GM23338 (cell line): ENCODE measurements at regions not wholly inside any gene's neighbourhood (a gene's known extent, or its start where the extent isn't known, plus 50 kb on each side); places are given as distances from the start of the nearest gene placed in this dataset.

Source experiments
- ATAC-seq: fragments of 200-7000 bp; cut with Tn5 transposase; 3 replicates; pipeline ENCODE4 v1.9.1; 2020
- DNase-seq: peaks from one replicate; pipeline ENCODE4 v3.0.0-alpha.2; 2015; ENCODE audit warnings: low spot score
- H2AFZ ChIP-seq: fragments of 200-600 bp; sonication (generic); 2 replicates; pipeline ENCODE4 v1.8.0; 2016; ENCODE audit warnings: antibody characterized with exemption, mild to moderate bottlenecking, moderate library complexity
- H3F3A ChIP-seq: fragments of 200-600 bp; sonication (generic); replicated peaks from 2 replicates; pipeline ENCODE4 v1.8.0; 2017; ENCODE audit warnings: antibody characterized with exemption, mixed run types, low read depth
- H3K27ac ChIP-seq: fragments of 200-600 bp; sonication (generic); 2 replicates; pipeline ENCODE4 v1.6.1; 2016; ENCODE audit warnings: low read depth
- H3K27me3 ChIP-seq: fragments of 200-600 bp; sonication (generic); 2 replicates; pipeline ENCODE4 v1.8.0; 2016; ENCODE audit warnings: mild to moderate bottlenecking, mixed run types, moderate library complexity; ENCODE audit not compliant: insufficient read depth
- H3K36me3 ChIP-seq: fragments of 200-600 bp; sonication (generic); 2 replicates; pipeline ENCODE4 v1.8.0; 2016; ENCODE audit warnings: mild to moderate bottlenecking; ENCODE audit not compliant: insufficient read depth
- H3K4me1 ChIP-seq: fragments of 200-600 bp; sonication (generic); 2 replicates; pipeline ENCODE4 v1.8.0; 2016; ENCODE audit warnings: mild to moderate bottlenecking, moderate library complexity; ENCODE audit not compliant: insufficient read depth
- H3K4me2 ChIP-seq: fragments of 200-600 bp; sonication (generic); 2 replicates; pipeline ENCODE4 v1.7.1; 2017; ENCODE audit warnings: mixed run types
- H3K4me3 ChIP-seq: fragments of 200-600 bp; sonication (generic); 2 replicates; pipeline ENCODE4 v1.6.1; 2016; ENCODE audit warnings: mixed run types
- H3K79me2 ChIP-seq: fragments of 200-600 bp; sonication (generic); replicated peaks from 2 replicates; pipeline ENCODE4 v1.8.0; 2017; ENCODE audit warnings: mild to moderate bottlenecking; ENCODE audit not compliant: insufficient read depth
- H3K9me2 ChIP-seq: fragments of 200-600 bp; sonication (generic); 2 replicates; pipeline ENCODE4 v1.8.0; 2017; ENCODE audit not compliant: insufficient read depth
- H4K20me1 ChIP-seq: fragments of 200-600 bp; sonication (generic); replicated peaks from 2 replicates; pipeline ENCODE4 v1.8.0; 2017; ENCODE audit warnings: mild to moderate bottlenecking; ENCODE audit not compliant: insufficient read depth
- H3K27ac Mint-ChIP-seq: 2 replicates; pipeline ENCODE4 v1.8.0; 2020; ENCODE audit warnings: inconsistent platforms, mild to moderate bottlenecking, moderate library complexity, mixed read lengths
- H3K27me3 Mint-ChIP-seq: 3 replicates; pipeline ENCODE4 v1.8.0; 2022; ENCODE audit warnings: low read depth, mild to moderate bottlenecking, moderate library complexity, mixed read lengths, inconsistent platforms; ENCODE audit not compliant: insufficient read depth, poor library complexity
- H3K36me3 Mint-ChIP-seq: 3 replicates; pipeline ENCODE4 v1.8.0; 2021; ENCODE audit warnings: low read depth, mild to moderate bottlenecking, inconsistent platforms, moderate library complexity, mixed read lengths
- H3K4me1 Mint-ChIP-seq: 3 replicates; pipeline ENCODE4 v1.8.0; 2020; ENCODE audit warnings: mild to moderate bottlenecking, inconsistent platforms, mixed read lengths
- H3K4me3 Mint-ChIP-seq: 3 replicates; pipeline ENCODE4 v1.8.0; 2021; ENCODE audit warnings: moderate library complexity, mild to moderate bottlenecking, inconsistent platforms, mixed read lengths
- H3K9me3 Mint-ChIP-seq: 3 replicates; pipeline ENCODE4 v1.8.0; 2020; ENCODE audit warnings: moderate library complexity, mild to moderate bottlenecking, inconsistent platforms, mixed read lengths
- EZH2 ChIP-seq: fragments of 200-600 bp; sonication (generic); IDR thresholded peaks from one replicate; pipeline ENCODE4 v1.8.0; 2017; ENCODE audit warnings: antibody characterized with exemption, mild to moderate bottlenecking, low read depth; ENCODE audit not compliant: unreplicated experiment
- EZH2phosphoT487 ChIP-seq: fragments of 200-600 bp; sonication (generic); IDR thresholded peaks from one replicate; pipeline ENCODE4 v1.8.1; 2018; ENCODE audit warnings: antibody characterized with exemption; ENCODE audit not compliant: unreplicated experiment
- JUNB ChIP-seq: IDR thresholded peaks from one replicate; pipeline ENCODE4 v1.6.1; 2016; ENCODE audit warnings: antibody characterized with exemption; ENCODE audit not compliant: unreplicated experiment
- NANOG ChIP-seq: IDR thresholded peaks from 2 replicates; pipeline ENCODE4 v1.6.1; 2016; ENCODE audit warnings: antibody characterized with exemption, borderline replicate concordance
- STAT1 ChIP-seq: IDR thresholded peaks from one replicate; pipeline ENCODE4 v1.6.1; 2016; ENCODE audit warnings: antibody characterized with exemption; ENCODE audit not compliant: unreplicated experiment
- ZNF114 ChIP-seq: fragments of 250-450 bp; sonication (Bioruptor Pico); IDR thresholded peaks from 2 replicates; pipeline ENCODE4 v1.5.0; 2020; ENCODE audit warnings: mild to moderate bottlenecking, moderate library complexity
- ZNF331 ChIP-seq: fragments of 250-450 bp; sonication (Bioruptor Pico); IDR thresholded peaks from 2 replicates; pipeline ENCODE4 v1.5.0; 2020; ENCODE audit warnings: low read depth, mild to moderate bottlenecking, moderate library complexity
- TF ChIP-seq, protein P1 (sequence below), 2 experiments: fragments of 200-600 bp in 1 of 2; sonication (generic) in 1 of 2; conservative IDR thresholded peaks; 2 replicates each; pipeline versions ENCODE4 v1.5.1 to v1.6.1; 2016 to 2017; ENCODE audit warnings: antibody characterized with exemption in 2 of 2, low read depth in 2 of 2, mild to moderate bottlenecking in 2 of 2, moderate library complexity in 1 of 2
- TF ChIP-seq, protein P2 (sequence below): IDR thresholded peaks from 2 replicates; pipeline ENCODE4 v1.6.1; 2016; ENCODE audit warnings: antibody characterized with exemption
- TF ChIP-seq, protein P3 (sequence below): IDR thresholded peaks from one replicate; pipeline ENCODE4 v1.6.1; 2018; ENCODE audit warnings: antibody characterized with exemption; ENCODE audit not compliant: unreplicated experiment
- TF ChIP-seq, protein P4 (sequence below): fragments of 250-450 bp; sonication (Bioruptor Pico); IDR thresholded peaks from 2 replicates; pipeline ENCODE4 v1.5.0; 2020; ENCODE audit warnings: mild to moderate bottlenecking, moderate library complexity

DNA sequence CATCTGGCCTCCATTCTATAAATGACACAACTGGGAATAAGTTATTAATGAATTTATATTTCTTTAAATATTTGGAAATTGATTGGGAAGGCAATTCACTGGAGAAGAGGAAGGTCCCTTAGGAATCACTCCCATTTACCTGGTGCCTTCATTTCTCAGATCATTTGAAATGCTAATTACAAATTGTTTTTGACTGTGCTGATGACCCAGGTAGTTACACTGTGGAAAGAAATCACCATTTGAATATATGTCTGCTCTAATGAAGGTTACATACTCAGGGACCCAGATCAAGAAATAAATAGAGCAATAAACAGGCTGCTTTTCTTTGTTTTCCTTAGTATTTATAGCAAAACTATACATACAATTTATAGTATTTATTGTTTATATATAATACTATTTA lies 1759.1 kb downstream of the ARAP2 start:
- DNase-seq (no peak), ATAC-seq (peak; percentile 48; the same call in 2 of the 3 replicates)
- Histone ChIP-seq H3K27me3 (no peaks in the 10 kb centered on the region), H3K27ac (no peak overlapping the region), H3K4me3 (no peak overlapping the region), H3K36me3 (no peaks in the 10 kb centered on the region), H3K9me2 (no peaks in the 10 kb centered on the region), H3K79me2 (no peaks in the 10 kb centered on the region), H4K20me1 (no peaks in the 10 kb centered on the region), H3K4me2 (no peak overlapping the region), H3K4me1 (peaks cover 8% of the 10 kb centered on the region), H2AFZ (no peak overlapping the region), H3F3A (no peaks in the 10 kb centered on the region)
- peaks cover 8% of the 10 kb centered on the region for H3K4me1 Mint-ChIP-seq
- TF ChIP-seq, protein P1, sequence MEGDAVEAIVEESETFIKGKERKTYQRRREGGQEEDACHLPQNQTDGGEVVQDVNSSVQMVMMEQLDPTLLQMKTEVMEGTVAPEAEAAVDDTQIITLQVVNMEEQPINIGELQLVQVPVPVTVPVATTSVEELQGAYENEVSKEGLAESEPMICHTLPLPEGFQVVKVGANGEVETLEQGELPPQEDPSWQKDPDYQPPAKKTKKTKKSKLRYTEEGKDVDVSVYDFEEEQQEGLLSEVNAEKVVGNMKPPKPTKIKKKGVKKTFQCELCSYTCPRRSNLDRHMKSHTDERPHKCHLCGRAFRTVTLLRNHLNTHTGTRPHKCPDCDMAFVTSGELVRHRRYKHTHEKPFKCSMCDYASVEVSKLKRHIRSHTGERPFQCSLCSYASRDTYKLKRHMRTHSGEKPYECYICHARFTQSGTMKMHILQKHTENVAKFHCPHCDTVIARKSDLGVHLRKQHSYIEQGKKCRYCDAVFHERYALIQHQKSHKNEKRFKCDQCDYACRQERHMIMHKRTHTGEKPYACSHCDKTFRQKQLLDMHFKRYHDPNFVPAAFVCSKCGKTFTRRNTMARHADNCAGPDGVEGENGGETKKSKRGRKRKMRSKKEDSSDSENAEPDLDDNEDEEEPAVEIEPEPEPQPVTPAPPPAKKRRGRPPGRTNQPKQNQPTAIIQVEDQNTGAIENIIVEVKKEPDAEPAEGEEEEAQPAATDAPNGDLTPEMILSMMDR (conservative IDR thresholded peaks at IDR 0.05; ENCODE audit: low read depth in 2 of 2), result no peak
- TF ChIP-seq JUNB, result no peak
- no peak for TF ChIP-seq EZH2
- TF ChIP-seq ZNF331 (CRISPR knock-in tag), result no peak
- TF ChIP-seq EZH2phosphoT487, result no peak
- no peak for TF ChIP-seq ZNF114
- TF ChIP-seq, protein P2, sequence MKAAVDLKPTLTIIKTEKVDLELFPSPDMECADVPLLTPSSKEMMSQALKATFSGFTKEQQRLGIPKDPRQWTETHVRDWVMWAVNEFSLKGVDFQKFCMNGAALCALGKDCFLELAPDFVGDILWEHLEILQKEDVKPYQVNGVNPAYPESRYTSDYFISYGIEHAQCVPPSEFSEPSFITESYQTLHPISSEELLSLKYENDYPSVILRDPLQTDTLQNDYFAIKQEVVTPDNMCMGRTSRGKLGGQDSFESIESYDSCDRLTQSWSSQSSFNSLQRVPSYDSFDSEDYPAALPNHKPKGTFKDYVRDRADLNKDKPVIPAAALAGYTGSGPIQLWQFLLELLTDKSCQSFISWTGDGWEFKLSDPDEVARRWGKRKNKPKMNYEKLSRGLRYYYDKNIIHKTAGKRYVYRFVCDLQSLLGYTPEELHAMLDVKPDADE, result no peak
- TF ChIP-seq NANOG, result no peak
- no peak for TF ChIP-seq STAT1
- TF ChIP-seq, protein P3, sequence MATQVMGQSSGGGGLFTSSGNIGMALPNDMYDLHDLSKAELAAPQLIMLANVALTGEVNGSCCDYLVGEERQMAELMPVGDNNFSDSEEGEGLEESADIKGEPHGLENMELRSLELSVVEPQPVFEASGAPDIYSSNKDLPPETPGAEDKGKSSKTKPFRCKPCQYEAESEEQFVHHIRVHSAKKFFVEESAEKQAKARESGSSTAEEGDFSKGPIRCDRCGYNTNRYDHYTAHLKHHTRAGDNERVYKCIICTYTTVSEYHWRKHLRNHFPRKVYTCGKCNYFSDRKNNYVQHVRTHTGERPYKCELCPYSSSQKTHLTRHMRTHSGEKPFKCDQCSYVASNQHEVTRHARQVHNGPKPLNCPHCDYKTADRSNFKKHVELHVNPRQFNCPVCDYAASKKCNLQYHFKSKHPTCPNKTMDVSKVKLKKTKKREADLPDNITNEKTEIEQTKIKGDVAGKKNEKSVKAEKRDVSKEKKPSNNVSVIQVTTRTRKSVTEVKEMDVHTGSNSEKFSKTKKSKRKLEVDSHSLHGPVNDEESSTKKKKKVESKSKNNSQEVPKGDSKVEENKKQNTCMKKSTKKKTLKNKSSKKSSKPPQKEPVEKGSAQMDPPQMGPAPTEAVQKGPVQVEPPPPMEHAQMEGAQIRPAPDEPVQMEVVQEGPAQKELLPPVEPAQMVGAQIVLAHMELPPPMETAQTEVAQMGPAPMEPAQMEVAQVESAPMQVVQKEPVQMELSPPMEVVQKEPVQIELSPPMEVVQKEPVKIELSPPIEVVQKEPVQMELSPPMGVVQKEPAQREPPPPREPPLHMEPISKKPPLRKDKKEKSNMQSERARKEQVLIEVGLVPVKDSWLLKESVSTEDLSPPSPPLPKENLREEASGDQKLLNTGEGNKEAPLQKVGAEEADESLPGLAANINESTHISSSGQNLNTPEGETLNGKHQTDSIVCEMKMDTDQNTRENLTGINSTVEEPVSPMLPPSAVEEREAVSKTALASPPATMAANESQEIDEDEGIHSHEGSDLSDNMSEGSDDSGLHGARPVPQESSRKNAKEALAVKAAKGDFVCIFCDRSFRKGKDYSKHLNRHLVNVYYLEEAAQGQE, result no peak
- TF ChIP-seq, protein P4, sequence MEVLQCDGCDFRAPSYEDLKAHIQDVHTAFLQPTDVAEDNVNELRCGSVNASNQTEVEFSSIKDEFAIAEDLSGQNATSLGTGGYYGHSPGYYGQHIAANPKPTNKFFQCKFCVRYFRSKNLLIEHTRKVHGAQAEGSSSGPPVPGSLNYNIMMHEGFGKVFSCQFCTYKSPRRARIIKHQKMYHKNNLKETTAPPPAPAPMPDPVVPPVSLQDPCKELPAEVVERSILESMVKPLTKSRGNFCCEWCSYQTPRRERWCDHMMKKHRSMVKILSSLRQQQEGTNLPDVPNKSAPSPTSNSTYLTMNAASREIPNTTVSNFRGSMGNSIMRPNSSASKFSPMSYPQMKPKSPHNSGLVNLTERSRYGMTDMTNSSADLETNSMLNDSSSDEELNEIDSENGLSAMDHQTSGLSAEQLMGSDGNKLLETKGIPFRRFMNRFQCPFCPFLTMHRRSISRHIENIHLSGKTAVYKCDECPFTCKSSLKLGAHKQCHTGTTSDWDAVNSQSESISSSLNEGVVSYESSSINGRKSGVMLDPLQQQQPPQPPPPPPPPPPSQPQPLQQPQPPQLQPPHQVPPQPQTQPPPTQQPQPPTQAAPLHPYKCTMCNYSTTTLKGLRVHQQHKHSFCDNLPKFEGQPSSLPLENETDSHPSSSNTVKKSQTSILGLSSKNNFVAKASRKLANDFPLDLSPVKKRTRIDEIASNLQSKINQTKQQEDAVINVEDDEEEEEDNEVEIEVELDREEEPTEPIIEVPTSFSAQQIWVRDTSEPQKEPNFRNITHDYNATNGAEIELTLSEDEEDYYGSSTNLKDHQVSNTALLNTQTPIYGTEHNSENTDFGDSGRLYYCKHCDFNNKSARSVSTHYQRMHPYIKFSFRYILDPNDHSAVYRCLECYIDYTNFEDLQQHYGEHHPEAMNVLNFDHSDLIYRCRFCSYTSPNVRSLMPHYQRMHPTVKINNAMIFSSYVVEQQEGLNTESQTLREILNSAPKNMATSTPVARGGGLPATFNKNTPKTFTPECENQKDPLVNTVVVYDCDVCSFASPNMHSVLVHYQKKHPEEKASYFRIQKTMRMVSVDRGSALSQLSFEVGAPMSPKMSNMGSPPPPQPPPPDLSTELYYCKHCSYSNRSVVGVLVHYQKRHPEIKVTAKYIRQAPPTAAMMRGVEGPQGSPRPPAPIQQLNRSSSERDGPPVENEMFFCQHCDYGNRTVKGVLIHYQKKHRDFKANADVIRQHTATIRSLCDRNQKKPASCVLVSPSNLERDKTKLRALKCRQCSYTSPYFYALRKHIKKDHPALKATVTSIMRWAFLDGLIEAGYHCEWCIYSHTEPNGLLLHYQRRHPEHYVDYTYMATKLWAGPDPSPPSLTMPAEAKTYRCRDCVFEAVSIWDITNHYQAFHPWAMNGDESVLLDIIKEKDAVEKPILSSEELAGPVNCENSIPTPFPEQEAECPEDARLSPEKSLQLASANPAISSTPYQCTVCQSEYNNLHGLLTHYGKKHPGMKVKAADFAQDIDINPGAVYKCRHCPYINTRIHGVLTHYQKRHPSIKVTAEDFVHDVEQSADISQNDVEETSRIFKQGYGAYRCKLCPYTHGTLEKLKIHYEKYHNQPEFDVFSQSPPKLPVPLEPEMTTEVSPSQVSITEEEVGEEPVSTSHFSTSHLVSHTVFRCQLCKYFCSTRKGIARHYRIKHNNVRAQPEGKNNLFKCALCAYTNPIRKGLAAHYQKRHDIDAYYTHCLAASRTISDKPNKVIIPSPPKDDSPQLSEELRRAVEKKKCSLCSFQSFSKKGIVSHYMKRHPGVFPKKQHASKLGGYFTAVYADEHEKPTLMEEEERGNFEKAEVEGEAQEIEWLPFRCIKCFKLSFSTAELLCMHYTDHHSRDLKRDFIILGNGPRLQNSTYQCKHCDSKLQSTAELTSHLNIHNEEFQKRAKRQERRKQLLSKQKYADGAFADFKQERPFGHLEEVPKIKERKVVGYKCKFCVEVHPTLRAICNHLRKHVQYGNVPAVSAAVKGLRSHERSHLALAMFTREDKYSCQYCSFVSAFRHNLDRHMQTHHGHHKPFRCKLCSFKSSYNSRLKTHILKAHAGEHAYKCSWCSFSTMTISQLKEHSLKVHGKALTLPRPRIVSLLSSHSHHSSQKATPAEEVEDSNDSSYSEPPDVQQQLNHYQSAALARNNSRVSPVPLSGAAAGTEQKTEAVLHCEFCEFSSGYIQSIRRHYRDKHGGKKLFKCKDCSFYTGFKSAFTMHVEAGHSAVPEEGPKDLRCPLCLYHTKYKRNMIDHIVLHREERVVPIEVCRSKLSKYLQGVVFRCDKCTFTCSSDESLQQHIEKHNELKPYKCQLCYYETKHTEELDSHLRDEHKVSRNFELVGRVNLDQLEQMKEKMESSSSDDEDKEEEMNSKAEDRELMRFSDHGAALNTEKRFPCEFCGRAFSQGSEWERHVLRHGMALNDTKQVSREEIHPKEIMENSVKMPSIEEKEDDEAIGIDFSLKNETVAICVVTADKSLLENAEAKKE (CRISPR knock-in tag), result no peak
- H3K27me3 Mint-ChIP-seq, result peaks cover 2% of the 10 kb centered on the region
- peak overlapping the region; percentile 61; the same call in 1 of the 2 replicates for H3K27ac Mint-ChIP-seq
- H3K9me3 Mint-ChIP-seq, result no peaks in the 10 kb centered on the region
- H3K4me3 Mint-ChIP-seq, result no peak overlapping the region
- no peaks in the 10 kb centered on the region for H3K36me3 Mint-ChIP-seq
